Brain microvascular endothelial cell (primary cell): ENCODE measurements at regions not wholly inside any gene's neighbourhood (a gene's known extent, or its start where the extent isn't known, plus 50 kb on each side); places are given as distances from the start of the nearest gene placed in this dataset.

Experiments
- DNase-seq: peaks from one replicate; pipeline ENCODE4 v3.0.0-alpha.2; 2020
- H3K27ac ChIP-seq: fragments of 250-450 bp; sonication (Bioruptor Pico); 2 replicates; pipeline ENCODE4 v1.5.1; 2020; ENCODE audit warnings: mild to moderate bottlenecking, moderate library complexity
- H3K27me3 ChIP-seq: fragments of 250-450 bp; sonication (Bioruptor Pico); replicated peaks from 2 replicates; pipeline ENCODE4 v1.5.1; 2020; ENCODE audit warnings: mild to moderate bottlenecking
- H3K36me3 ChIP-seq: fragments of 250-450 bp; sonication (Bioruptor Pico); replicated peaks from 2 replicates; pipeline ENCODE4 v1.5.1; 2020; ENCODE audit warnings: mild to moderate bottlenecking
- H3K4me3 ChIP-seq: 2 replicates; pipeline ENCODE4 v1.5.1; 2011; ENCODE audit warnings: low read depth, mild to moderate bottlenecking, control low read depth, low read length, moderate library complexity
- in situ Hi-C: cut with HindIII; loops from 2 replicates; pipeline ENCODE4 v1.10.0; 2017; ENCODE audit warnings: low sequenced_read_pairs, low pct_ligation_motif_present
- TF ChIP-seq, protein P1 (sequence below): IDR thresholded peaks from 2 replicates; pipeline ENCODE4 v1.5.1; 2011; ENCODE audit warnings: low read depth, mild to moderate bottlenecking, moderate library complexity, low read length, control low read depth, inconsistent platforms; ENCODE audit errors: missing control alignments

DNA sequence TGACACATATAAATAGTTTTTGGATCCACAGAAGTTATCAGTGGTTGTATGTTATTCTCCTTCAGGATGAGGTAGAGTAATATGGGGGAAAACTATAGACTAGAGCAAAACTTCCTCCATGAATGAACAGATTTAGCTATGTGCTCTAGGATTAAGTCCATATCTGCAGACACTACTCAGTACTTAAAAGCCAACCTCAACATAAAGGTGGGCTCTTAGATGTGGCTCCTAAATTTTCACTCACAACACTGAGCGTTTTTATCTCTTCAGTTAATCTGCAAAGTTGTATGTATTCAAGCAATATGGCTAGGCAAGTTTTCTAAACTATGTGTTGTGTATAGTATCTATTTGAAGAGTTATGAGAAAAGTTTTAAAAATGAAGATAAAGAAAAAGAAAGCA lies 147.0 kb upstream of the SLITRK3 start:
- no peak overlapping the region for H3K4me3 ChIP-seq
- H3K36me3 ChIP-seq = no peaks in the 10 kb centered on the region
- no peak for DNase-seq
- in situ Hi-C loops = no loop called here
- H3K27ac ChIP-seq = no peak overlapping the region
- no peaks in the 10 kb centered on the region for H3K27me3 ChIP-seq
- TF ChIP-seq, protein P1, sequence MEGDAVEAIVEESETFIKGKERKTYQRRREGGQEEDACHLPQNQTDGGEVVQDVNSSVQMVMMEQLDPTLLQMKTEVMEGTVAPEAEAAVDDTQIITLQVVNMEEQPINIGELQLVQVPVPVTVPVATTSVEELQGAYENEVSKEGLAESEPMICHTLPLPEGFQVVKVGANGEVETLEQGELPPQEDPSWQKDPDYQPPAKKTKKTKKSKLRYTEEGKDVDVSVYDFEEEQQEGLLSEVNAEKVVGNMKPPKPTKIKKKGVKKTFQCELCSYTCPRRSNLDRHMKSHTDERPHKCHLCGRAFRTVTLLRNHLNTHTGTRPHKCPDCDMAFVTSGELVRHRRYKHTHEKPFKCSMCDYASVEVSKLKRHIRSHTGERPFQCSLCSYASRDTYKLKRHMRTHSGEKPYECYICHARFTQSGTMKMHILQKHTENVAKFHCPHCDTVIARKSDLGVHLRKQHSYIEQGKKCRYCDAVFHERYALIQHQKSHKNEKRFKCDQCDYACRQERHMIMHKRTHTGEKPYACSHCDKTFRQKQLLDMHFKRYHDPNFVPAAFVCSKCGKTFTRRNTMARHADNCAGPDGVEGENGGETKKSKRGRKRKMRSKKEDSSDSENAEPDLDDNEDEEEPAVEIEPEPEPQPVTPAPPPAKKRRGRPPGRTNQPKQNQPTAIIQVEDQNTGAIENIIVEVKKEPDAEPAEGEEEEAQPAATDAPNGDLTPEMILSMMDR = no peak

DNA sequence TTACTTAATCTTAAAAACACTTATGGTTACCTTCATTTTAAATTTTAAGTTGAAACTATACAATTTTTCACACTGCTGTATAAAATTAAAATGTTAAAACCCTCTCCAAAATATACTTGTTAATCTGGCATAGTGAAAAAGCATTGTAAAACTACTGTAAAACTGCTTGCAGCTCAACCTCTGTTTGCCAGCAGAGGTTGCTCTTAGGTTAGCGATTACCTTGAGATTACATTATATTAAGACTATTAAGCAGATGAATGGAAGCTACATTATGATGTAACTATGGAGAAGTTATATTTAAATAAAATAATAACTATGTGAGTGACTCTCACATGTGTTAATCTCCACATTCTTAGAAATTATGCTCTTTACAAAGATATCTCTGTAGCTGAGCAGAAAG lies 143.6 kb upstream of the SLITRK3 start:
- Histone ChIP-seq H3K4me3 (no peak overlapping the region), H3K27ac (no peak overlapping the region), H3K27me3 (no peaks in the 10 kb centered on the region), H3K36me3 (no peaks in the 10 kb centered on the region)
- peak; percentile 23 for DNase-seq
- TF ChIP-seq, protein P1 = peak; percentile 64
- in situ Hi-C loops = no loop called here

DNA sequence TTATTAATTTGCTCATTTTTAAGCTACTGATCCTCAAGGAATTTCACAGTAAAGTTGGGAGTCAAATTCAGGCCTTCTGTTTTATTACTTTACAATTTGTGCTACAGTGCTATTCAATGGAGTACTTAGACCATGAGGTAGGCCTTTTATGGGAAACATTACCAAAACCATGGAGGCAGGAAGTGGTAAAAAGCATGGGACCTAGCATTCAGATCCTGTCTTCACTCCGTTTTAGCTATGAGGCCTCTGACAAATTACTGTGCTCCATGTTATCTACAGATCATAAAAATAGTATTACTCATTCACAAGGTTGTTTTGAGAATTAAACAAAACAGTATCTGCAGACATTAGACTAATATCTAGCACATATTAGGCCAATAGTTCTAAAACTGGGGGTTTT lies 140.6 kb upstream of the SLITRK3 start:
- in situ Hi-C loops = no loop called here
- TF ChIP-seq, protein P1 = no peak
- peak; percentile 51 for DNase-seq
- no peaks in the 10 kb centered on the region for H3K27me3 ChIP-seq
- H3K27ac ChIP-seq = no peak overlapping the region
- no peaks in the 10 kb centered on the region for H3K36me3 ChIP-seq
- no peak overlapping the region for H3K4me3 ChIP-seq
